Effector CD4-positive, alpha-beta T cell (primary cell): ENCODE measurements at regions not wholly inside any gene's neighbourhood (a gene's known extent, or its start where the extent isn't known, plus 50 kb on each side); places are given as distances from the start of the nearest gene placed in this dataset.
"Not testable (repeated sequence)": the region's sequence is repeated elsewhere in the genome, so short reads cannot be mapped to it uniquely, and the experiment has no call there.

ENCODE experiments used
- DNase-seq: peaks from one replicate; pipeline ENCODE4 v3.0.0-alpha.2; 2020

GRCh38 chr13:108074429-108074828 is 140.9 kb downstream of the LIG4 start:
- not testable (repeated sequence) for DNase-seq

- no peak for DNase-seq
These were observed 144.4 kb downstream of the LIG4 start for GRCh38 chr13:108070925-108071324.

- no peak for DNase-seq
These were observed 144.8 kb downstream of the LIG4 start for GRCh38 chr13:108070491-108070890.

GRCh38 chr13:108069521-108070210 is 145.7 kb downstream of the LIG4 start:
- no peak for DNase-seq

- not testable (repeated sequence) for DNase-seq
These were observed 151.0 kb downstream of the LIG4 start for GRCh38 chr13:108064372-108064771.

GRCh38 chr13:108060111-108060510 is 155.2 kb downstream of the LIG4 start:
- no peak for DNase-seq

- DNase-seq: no peak
These were observed 159.1 kb downstream of the LIG4 start for GRCh38 chr13:108056278-108056677.

GRCh38 chr13:108049211-108049610 is 166.1 kb downstream of the LIG4 start:
- DNase-seq: no peak

GRCh38 chr13:108044954-108045353 is 170.4 kb downstream of the LIG4 start:
- DNase-seq: no peak

GRCh38 chr13:108042866-108043265 is 172.5 kb downstream of the LIG4 start:
- not testable (repeated sequence) for DNase-seq

GRCh38 chr13:108037348-108037747 is 178.0 kb downstream of the LIG4 start:
- no peak for DNase-seq

GRCh38 chr13:108036411-108036932 is 178.9 kb downstream of the LIG4 start:
- DNase-seq: no peak

- no peak for DNase-seq
These were observed 180.4 kb downstream of the LIG4 start for GRCh38 chr13:108034909-108035410.

- no peak for DNase-seq
These were observed 181.3 kb downstream of the LIG4 start for GRCh38 chr13:108033800-108034707.

- no peak for DNase-seq
These were observed 183.5 kb downstream of the LIG4 start for GRCh38 chr13:108031865-108032264.

GRCh38 chr13:108030769-108031168 is 184.6 kb downstream of the LIG4 start:
- no peak for DNase-seq

- no peak for DNase-seq
These were observed 188.5 kb downstream of the LIG4 start for GRCh38 chr13:108026680-108027410.

- DNase-seq: no peak
These were observed 195.3 kb downstream of the LIG4 start for GRCh38 chr13:108020027-108020426.

- no peak for DNase-seq
These were observed 196.9 kb downstream of the LIG4 start for GRCh38 chr13:108018371-108018870.

- no peak for DNase-seq
These were observed 208.7 kb downstream of the LIG4 start for GRCh38 chr13:108006619-108007018.

- DNase-seq: no peak
These were observed 210.1 kb downstream of the LIG4 start for GRCh38 chr13:108005231-108005630.

GRCh38 chr13:108003626-108004025 is 211.7 kb downstream of the LIG4 start:
- DNase-seq: no peak

GRCh38 chr13:108000998-108001397 is 214.3 kb downstream of the LIG4 start:
- no peak for DNase-seq
